ENCODE measurements at regions not wholly inside any gene's neighbourhood (a gene's known extent, or its start where the extent isn't known, plus 50 kb on each side); places are given as distances from the start of the nearest gene placed in this dataset.

DNA sequence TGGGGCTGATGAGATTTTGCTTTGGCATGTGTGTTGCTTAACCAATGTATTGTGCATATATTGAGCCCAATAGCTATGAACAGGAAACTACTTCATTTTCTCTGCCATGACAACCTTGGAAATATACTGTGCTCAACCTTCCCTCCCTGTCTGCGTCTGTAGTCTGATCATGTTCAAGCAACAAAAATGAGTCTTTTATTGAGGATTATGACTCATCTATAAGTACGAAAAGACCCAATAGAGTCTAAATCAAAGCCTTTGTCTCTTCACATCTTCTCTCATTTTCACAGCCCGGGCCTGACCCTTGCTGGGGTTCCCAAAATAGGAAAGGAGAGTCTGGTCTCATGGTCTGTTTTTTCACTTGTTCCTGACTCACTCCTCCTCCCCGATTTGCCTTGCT, 158.2 kb downstream of the CAND1 start:
- no peak for DNase-seq

- DNase-seq = no peak
Measured at GRCh38 chr12:67428431-67428830, 159.3 kb downstream of the CAND1 start.

DNA sequence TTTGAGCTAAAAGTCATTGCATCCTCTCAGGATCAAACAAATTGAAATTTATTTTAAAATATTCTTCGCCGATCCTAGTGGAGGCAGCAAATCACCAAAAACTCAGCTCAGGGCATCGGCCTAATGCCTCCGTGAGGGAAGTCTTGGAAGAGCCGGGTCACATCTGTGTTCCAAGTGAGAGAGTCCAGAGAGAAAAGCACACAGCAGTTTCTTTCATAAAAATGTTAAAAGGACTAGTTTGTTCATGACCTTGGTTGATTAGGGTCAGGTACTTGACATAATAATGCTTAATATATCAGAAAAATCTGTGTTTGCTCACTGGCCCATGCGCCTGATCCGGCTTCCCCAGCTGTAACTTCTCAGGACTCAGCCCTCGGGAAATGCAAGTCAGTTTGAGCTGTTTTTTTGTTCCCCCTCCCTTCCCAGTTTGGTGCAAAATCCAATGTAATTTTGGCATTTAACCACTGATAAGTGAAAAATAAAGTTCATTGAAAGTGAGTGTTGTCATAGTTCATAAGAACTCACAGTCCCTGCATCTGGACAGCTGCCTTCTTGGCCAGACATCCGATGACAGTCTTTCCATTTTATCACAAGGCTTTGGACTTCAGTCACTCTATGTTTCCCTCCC, 161.7 kb downstream of the CAND1 start:
- DNase-seq = no peak

DNA sequence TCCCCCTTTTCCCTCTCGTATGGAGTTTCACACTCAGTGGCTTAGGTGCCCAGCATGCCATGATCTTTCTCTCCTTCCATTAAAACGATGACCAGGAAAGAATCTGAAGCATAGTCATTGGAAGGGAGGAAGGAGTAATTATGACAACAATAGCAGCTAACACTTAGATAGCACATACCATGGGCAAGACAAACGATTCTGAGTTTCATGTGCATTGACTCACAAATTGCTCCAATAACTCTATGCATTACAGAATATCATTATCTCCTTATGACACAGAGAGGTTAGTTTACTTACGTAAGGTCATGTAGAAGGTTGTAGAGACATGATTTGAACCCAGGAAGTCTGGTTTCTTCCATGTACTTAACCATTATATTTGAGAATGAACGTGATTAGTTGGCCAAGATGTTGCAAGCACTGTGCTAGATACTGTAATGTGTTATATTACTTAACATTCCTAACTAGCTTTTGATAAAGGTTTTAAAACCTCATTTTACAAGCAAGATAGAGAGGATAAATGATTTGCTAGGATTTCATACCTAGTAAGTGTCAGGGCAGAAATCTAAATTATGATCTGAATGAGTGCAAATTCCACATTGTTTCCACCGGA, 162.4 kb downstream of the CAND1 start:
- no peak for DNase-seq

DNA sequence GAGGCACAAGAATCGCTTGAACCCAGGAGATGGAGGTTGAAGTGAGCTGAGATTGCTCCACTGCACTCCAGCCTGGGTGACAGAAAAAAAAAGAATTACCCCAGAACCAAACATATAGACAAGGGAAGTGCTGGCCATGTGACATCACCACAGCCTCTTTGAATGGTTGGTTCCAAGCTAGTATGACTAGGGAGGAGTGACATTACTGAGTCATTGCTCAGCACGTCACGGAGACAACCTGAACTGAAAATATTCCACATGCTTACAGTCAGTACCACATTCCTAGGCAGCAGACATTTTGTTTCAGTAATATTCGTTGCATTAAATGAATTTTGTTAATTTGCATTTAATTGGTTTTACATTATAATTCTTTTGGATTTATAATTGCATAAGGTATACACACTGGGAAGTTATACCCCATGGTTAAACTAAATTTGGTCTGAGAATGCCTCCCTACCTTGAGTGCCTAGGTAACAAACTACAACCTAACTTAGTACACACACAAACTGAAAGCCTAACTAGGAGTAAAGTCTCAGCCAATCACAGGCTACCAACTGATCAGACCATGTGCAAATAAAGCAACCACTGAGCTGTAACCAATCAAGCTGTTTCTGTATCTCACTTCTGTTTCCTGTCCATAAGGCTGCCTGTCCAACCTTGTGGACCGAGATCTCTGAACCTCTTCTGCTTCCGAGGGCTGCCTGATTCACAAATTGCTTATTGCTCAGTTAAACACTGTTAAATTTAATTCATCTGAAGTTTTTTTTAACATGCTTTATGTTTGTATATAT, 164.4 kb downstream of the CAND1 start:
- no peak for DNase-seq

- no peak for DNase-seq
Measured at GRCh38 chr12:67434671-67435370, 165.7 kb downstream of the CAND1 start.

- no peak for DNase-seq
Measured at GRCh38 chr12:67436230-67436629, 167.1 kb downstream of the CAND1 start.

GRCh38 chr12:67437011-67437410, 167.9 kb downstream of the CAND1 start:
- no peak for DNase-seq

GRCh38 chr12:67439611-67440010, 170.5 kb downstream of the CAND1 start:
- DNase-seq = no peak

DNA sequence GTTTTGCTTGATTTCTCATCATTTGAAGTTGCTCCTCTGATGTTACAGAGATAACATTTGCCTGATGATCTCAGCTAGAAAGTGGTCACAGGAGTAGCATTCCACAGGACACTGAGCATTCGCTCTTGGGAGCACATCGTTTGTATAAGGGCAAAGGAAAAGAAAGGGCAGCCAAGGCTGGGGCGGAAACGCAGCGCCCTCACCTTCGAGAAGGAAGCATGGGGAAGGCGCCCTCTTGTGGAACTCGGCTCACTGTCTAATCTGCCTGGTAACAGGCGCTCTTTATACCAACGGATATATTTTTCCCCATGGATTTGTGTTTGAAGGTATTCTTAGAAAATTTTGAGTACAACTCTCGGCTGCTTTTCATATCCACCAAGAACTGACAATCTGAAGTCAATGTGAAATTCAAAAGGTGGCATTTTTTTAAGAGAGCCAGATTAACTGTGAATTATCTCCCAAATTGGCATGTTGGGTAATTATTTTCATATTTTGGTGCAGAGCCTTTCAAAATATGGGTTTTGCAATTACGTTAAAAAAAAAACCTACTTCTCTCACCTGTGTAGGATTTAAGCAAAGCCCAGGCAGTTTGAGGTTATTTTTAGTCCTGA, 172.7 kb downstream of the CAND1 start:
- peak; percentile 73 for DNase-seq

DNA sequence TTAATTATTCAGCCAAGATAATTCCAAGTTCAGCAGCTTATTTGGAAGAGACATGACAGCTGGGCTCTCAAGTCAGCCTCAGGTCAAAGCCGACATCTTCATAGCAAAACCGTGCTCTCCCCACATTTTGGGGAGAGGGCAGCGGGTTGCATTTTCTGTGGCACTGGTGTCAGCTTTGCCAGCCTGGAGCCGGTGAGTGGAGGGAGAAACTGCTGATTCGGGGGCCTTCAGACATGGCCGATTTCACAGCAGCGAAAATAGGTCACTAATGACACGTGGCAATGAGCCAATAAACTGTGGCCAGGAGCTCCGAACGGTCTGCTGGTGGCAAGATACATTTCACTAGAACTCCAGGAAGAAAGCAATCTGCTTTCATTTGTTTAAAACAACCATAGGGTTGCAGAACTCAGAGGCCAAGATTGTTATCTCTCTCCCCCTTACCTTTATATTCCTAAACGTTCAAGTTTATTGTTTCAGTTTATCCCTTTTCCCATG, 173.2 kb downstream of the CAND1 start:
- peak; percentile 55 for DNase-seq

- no peak for DNase-seq
Measured at GRCh38 chr12:67442896-67443295, 173.7 kb downstream of the CAND1 start.

- no peak for DNase-seq
Measured at GRCh38 chr12:67444542-67444941, 175.4 kb downstream of the CAND1 start.

- no peak for DNase-seq
Measured at GRCh38 chr12:67446716-67447115, 177.6 kb downstream of the CAND1 start.

GRCh38 chr12:67447180-67447579, 178.0 kb downstream of the CAND1 start:
- no peak for DNase-seq

- no peak for DNase-seq
Measured at GRCh38 chr12:67449591-67450052, 180.5 kb downstream of the CAND1 start.

DNA sequence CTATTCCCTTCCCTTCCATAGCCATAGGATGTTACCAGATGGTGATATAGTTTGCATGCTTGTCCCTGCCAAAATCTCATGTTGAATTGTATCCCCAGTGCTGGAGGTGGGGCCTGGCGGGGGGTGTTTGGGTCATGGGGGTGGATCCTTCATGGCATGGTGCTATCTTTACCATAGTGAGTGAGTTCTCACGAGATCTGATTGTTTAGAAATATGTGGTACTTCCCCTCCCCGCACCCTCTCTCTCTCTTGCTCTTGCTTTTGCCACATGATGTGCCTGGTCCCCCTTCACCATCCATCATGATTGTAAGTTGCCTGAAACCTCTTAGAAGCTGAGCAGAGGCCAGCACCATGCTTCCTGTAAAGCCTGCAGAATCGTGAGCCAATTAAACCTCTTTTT, 181.3 kb downstream of the CAND1 start:
- no peak for DNase-seq

DNA sequence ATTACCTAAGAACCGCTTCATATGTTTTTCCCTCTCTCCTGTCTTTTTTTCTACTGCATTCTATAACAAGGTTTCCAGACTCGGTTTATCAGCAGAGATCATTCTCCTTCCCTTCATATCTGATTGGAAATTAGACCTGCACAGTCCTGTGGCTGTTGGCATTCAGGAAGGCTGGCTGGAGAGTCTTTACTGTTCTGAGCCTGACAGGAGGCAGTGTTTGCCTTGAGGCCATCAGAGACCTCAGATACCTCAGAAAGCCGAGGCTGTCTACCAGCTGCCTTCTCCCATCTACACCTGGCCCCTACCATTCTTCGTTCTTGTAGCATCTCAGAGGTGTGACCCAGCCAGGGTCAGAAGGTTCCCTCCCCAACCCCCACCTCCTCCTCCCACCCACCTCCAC, 182.0 kb downstream of the CAND1 start:
- DNase-seq = no peak

- DNase-seq = no peak
Measured at GRCh38 chr12:67452119-67452805, 183.1 kb downstream of the CAND1 start.

GRCh38 chr12:67453191-67453590, 184.0 kb downstream of the CAND1 start:
- DNase-seq = no peak

DNA sequence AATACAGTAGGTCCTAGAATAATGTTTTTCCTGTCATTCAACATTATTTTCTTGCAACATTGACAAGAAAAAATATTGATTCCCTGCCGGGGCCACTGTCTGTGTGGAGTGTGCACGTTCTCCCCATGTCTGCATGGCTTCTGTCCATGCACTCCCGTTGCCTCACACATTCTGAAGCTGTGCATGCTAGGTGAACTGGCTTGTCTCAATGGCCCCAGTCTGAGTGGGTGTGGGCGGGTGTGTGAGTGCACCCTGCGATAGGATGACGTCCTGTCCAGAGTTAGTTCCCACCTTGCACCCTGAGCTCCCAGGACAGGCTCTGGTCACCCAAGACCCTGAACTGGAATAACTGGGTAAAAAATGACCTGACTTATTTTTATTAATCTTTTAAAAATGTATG, 186.1 kb downstream of the CAND1 start:
- no peak for DNase-seq

GRCh38 chr12:67456431-67456901, 187.3 kb downstream of the CAND1 start:
- peak; percentile 97 for DNase-seq
